Endothelial cell of umbilical vein (primary cell): ENCODE measurements at regions not wholly inside any gene's neighbourhood (a gene's known extent, or its start where the extent isn't known, plus 50 kb on each side); places are given as distances from the start of the nearest gene placed in this dataset.
A peak's percentile ranks its signal among the peaks of the same experiment; 100 is the strongest.
"Not testable (repeated sequence)": the region's sequence is repeated elsewhere in the genome, so short reads cannot be mapped to it uniquely, and the experiment has no call there.

Experiments
- BruUV-seq: library from RNA; stranded (reverse); fragments of 400-500 nt; replicated peaks from 2 replicates; lab custom pipeline; 2021; lab: Mats Ljungman, UMichigan
- CTCF ChIA-PET: fragments of 300-600, 350-600 bp; sonication (Branson Sonifier 250); formaldehyde crosslinking; loops from one replicate; lab custom pipeline; 2021; ENCODE audit warnings: antibody characterized with exemption, inconsistent platforms; lab: Charles Lee
- POLR2A ChIA-PET: fragments of 300-600, 350-600 bp; sonication (Branson Sonifier 250); formaldehyde crosslinking; loops from one replicate; lab custom pipeline; 2021; ENCODE audit warnings: antibody characterized with exemption, inconsistent platforms; lab: Charles Lee
- DNase-seq: peaks from one replicate; pipeline ENCODE4 v3.0.0-alpha.2; 2011; ENCODE audit warnings: low read depth, low spot score
- FAIRE-seq: peaks from 2 replicates; lab custom pipeline; 2011; peaks lifted over from hg19 to GRCh38; lab: Jason Lieb, UNC
- H2AFZ ChIP-seq: 2 replicates; pipeline ENCODE4 v1.6.0; 2012; ENCODE audit warnings: low read depth, low read length, control low read depth, inconsistent platforms
- H3K27ac ChIP-seq: 2 replicates; pipeline ENCODE4 v1.5.1; 2011; ENCODE audit warnings: low read depth, mild to moderate bottlenecking, control low read depth, low read length, moderate library complexity; ENCODE audit not compliant: insufficient read depth
- H3K27me3 ChIP-seq, 2 experiments: 2 replicates each; pipeline versions ENCODE4 v1.6.0 to v1.6.1; 2011; ENCODE audit warnings: low read length in 2 of 2, mixed read lengths in 1 of 2; ENCODE audit not compliant: control insufficient read depth in 2 of 2, insufficient read depth in 2 of 2
- H3K36me3 ChIP-seq, 2 experiments: 2 replicates in 1 of 2; 3 replicates in 1 of 2; pipeline ENCODE4 v1.5.1; 2011; ENCODE audit warnings: low read length in 2 of 2, mild to moderate bottlenecking in 1 of 2, moderate library complexity in 1 of 2; ENCODE audit not compliant: control insufficient read depth in 2 of 2, insufficient read depth in 2 of 2; ENCODE audit errors: extremely low read depth in 1 of 2
- H3K4me1 ChIP-seq: 3 replicates; pipeline ENCODE4 v1.5.1; 2011; ENCODE audit warnings: mild to moderate bottlenecking, low read length; ENCODE audit not compliant: control insufficient read depth, insufficient read depth; ENCODE audit errors: extremely low read depth
- H3K4me2 ChIP-seq: 2 replicates; pipeline ENCODE4 v1.6.1; 2011; ENCODE audit warnings: low read length, control low read depth, mixed read lengths; ENCODE audit not compliant: insufficient read depth
- H3K4me3 ChIP-seq, 3 experiments: fragments of 200-600 bp in 1 of 3; sonication (generic), shearing (Covaris generic) in 1 of 3; replicated peaks in 1 of 3; 2 replicates each; pipeline ENCODE4 v1.5.1; 2011 to 2016; ENCODE audit warnings: control low read depth in 3 of 3, low read length in 3 of 3, mild to moderate bottlenecking in 2 of 3, inconsistent platforms in 1 of 3, low read depth in 1 of 3, moderate library complexity in 1 of 3; ENCODE audit not compliant: insufficient read depth in 1 of 3
- H3K79me2 ChIP-seq: 2 replicates; pipeline ENCODE4 v1.6.0; 2012; ENCODE audit warnings: low read length, inconsistent platforms; ENCODE audit not compliant: control insufficient read depth, insufficient read depth
- H3K9ac ChIP-seq: replicated peaks from 2 replicates; pipeline ENCODE3; 2011; ENCODE audit warnings: low read length, control low read depth; ENCODE audit not compliant: insufficient read depth; ENCODE audit errors: extremely low read depth
- H3K9me1 ChIP-seq: replicated peaks from 3 replicates; pipeline ENCODE4 v1.6.0; 2011; ENCODE audit warnings: mild to moderate bottlenecking, low read length; ENCODE audit not compliant: control insufficient read depth, insufficient read depth; ENCODE audit errors: extremely low read depth
- H3K9me3 ChIP-seq: replicated peaks from 2 replicates; pipeline ENCODE4 v1.5.1; 2012; ENCODE audit warnings: low read length, inconsistent platforms; ENCODE audit not compliant: control insufficient read depth, insufficient read depth
- H4K20me1 ChIP-seq: replicated peaks from 2 replicates; pipeline ENCODE3; 2011; ENCODE audit warnings: mild to moderate bottlenecking, low read length; ENCODE audit not compliant: control insufficient read depth, insufficient read depth; ENCODE audit errors: extremely low read depth
- dilution Hi-C: fragments of 300-500 bp; cut with MboI; formaldehyde crosslinking; loops from one replicate; pipeline ENCODE4 v1.15.0; 2019; ENCODE audit warnings: low sequenced_read_pairs; ENCODE audit not compliant: extremely low pct_ligation_motif_present
- intact Hi-C: fragments of 100-400 bp; cut with micrococcal nuclease; formaldehyde crosslinking; loops from one replicate; pipeline ENCODE4 v1.10.0; 2022

GRCh38 chr9:94397766-94398379 is 69.4 kb upstream of the NUTM2F start:
- CTCF ChIA-PET, H3K27ac ChIP-seq, H3K4me3 ChIP-seq, DNase-seq, H3K9me3 ChIP-seq, H3K27me3 ChIP-seq, H3K9me1 ChIP-seq, H3K4me1 ChIP-seq, H4K20me1 ChIP-seq, H3K4me2 ChIP-seq, H3K9ac ChIP-seq, POLR2A ChIA-PET, intact Hi-C loops, H2AFZ ChIP-seq, H3K36me3 ChIP-seq, BruUV-seq, dilution Hi-C loops, FAIRE-seq: not testable (repeated sequence)
- H3K79me2 ChIP-seq, result peaks cover 19% of the 10 kb centered on the region

- H3K4me1 ChIP-seq, H2AFZ ChIP-seq, H3K27me3 ChIP-seq, H3K36me3 ChIP-seq, H3K9me1 ChIP-seq, H3K4me3 ChIP-seq, BruUV-seq, POLR2A ChIA-PET, H3K9me3 ChIP-seq, H4K20me1 ChIP-seq, CTCF ChIA-PET, H3K27ac ChIP-seq, dilution Hi-C loops, H3K4me2 ChIP-seq, H3K9ac ChIP-seq, intact Hi-C loops: not testable (repeated sequence)
- FAIRE-seq (peak; percentile 38), DNase-seq (peak; percentile 35)
- peaks cover 29% of the 10 kb centered on the region for H3K79me2 ChIP-seq
Measured at GRCh38 chr9:94400461-94400860, 72.0 kb upstream of the NUTM2F start.

GRCh38 chr9:94402795-94403194 is 74.4 kb upstream of the NUTM2F start:
- intact Hi-C loops, H3K4me2 ChIP-seq, H3K9me3 ChIP-seq, POLR2A ChIA-PET, H3K27ac ChIP-seq, H3K9ac ChIP-seq, dilution Hi-C loops, H3K4me1 ChIP-seq, DNase-seq, H3K9me1 ChIP-seq, H3K36me3 ChIP-seq, FAIRE-seq, H3K4me3 ChIP-seq, H4K20me1 ChIP-seq, CTCF ChIA-PET, H2AFZ ChIP-seq, BruUV-seq, H3K27me3 ChIP-seq: not testable (repeated sequence)
- H3K79me2 ChIP-seq, result peaks cover 28% of the 10 kb centered on the region

- H4K20me1 ChIP-seq, H2AFZ ChIP-seq, CTCF ChIA-PET, H3K4me1 ChIP-seq, BruUV-seq, H3K9me3 ChIP-seq, H3K36me3 ChIP-seq, FAIRE-seq, POLR2A ChIA-PET, H3K27me3 ChIP-seq, intact Hi-C loops, H3K4me2 ChIP-seq, dilution Hi-C loops, H3K9me1 ChIP-seq, H3K9ac ChIP-seq, H3K27ac ChIP-seq, DNase-seq, H3K4me3 ChIP-seq: not testable (repeated sequence)
- peaks cover 32% of the 10 kb centered on the region for H3K79me2 ChIP-seq
Measured at GRCh38 chr9:94403571-94403970, 75.1 kb upstream of the NUTM2F start.
